OCI-LY1 (cell line): ENCODE measurements at regions not wholly inside any gene's neighbourhood (a gene's known extent, or its start where the extent isn't known, plus 50 kb on each side); places are given as distances from the start of the nearest gene placed in this dataset.
"Not testable (repeated sequence)": the region's sequence is repeated elsewhere in the genome, so short reads cannot be mapped to it uniquely, and the experiment has no call there.

Experiments
- H2AFZ ChIP-seq: fragments of 200-600 bp; sonication (generic), shearing (Covaris generic); 2 replicates; pipeline ENCODE4 v1.6.0; 2014; ENCODE audit warnings: antibody characterized with exemption, mild to moderate bottlenecking, low read length
- H3F3A ChIP-seq: fragments of 200-600 bp; sonication (generic), shearing (Covaris generic); 2 replicates; pipeline ENCODE4 v1.6.0; 2014; ENCODE audit warnings: mild to moderate bottlenecking, antibody characterized with exemption, low read length, moderate library complexity; ENCODE audit not compliant: insufficient read depth
- H3K27ac ChIP-seq: fragments of 200-600 bp; sonication (generic); 2 replicates; pipeline ENCODE4 v1.5.1; 2014; ENCODE audit warnings: low read length, mixed run types, mild to moderate bottlenecking, low read depth; ENCODE audit not compliant: poor library complexity, severe bottlenecking
- H3K27me3 ChIP-seq: fragments of 200-600 bp; sonication (generic); 2 replicates; pipeline ENCODE4 v1.6.0; 2014; ENCODE audit warnings: antibody characterized with exemption, mild to moderate bottlenecking, low read length, moderate library complexity; ENCODE audit not compliant: insufficient read depth
- H3K36me3 ChIP-seq: fragments of 200-600 bp; sonication (generic); 2 replicates; pipeline ENCODE4 v1.6.1; 2014; ENCODE audit warnings: mild to moderate bottlenecking, antibody characterized with exemption, low read length, moderate library complexity, mixed read lengths; ENCODE audit not compliant: insufficient read depth
- H3K4me1 ChIP-seq: fragments of 200-600 bp; sonication (generic); 2 replicates; pipeline ENCODE4 v1.5.1; 2014; ENCODE audit warnings: mild to moderate bottlenecking, low read length, moderate library complexity; ENCODE audit not compliant: insufficient read depth, severe bottlenecking
- H3K4me2 ChIP-seq: fragments of 200-600 bp; sonication (generic), shearing (Covaris generic); 2 replicates; pipeline ENCODE4 v1.6.1; 2014; ENCODE audit warnings: low read length
- H3K4me3 ChIP-seq: fragments of 200-600 bp; sonication (generic); 2 replicates; pipeline ENCODE4 v1.5.1; 2014; ENCODE audit warnings: low read length, low read depth, mild to moderate bottlenecking, mixed read lengths; ENCODE audit not compliant: poor library complexity, severe bottlenecking
- H3K79me2 ChIP-seq: fragments of 200-600 bp; shearing (Covaris generic); 2 replicates; pipeline ENCODE4 v1.6.1; 2016; ENCODE audit warnings: mixed run types, low read length, mixed read lengths; ENCODE audit not compliant: insufficient read depth
- H3K9ac ChIP-seq: fragments of 200-600 bp; sonication (generic), shearing (Covaris generic); 2 replicates; pipeline ENCODE4 v1.6.1; 2014; ENCODE audit warnings: mild to moderate bottlenecking, low read length, mixed read lengths
- H3K9me2 ChIP-seq: fragments of 200-600 bp; sonication (generic), shearing (Covaris generic); 2 replicates; pipeline ENCODE4 v1.6.1; 2014; ENCODE audit warnings: low read depth, mild to moderate bottlenecking, low read length, mixed read lengths
- H3K9me3 ChIP-seq: fragments of 200-600 bp; shearing (Covaris generic); 2 replicates; pipeline ENCODE4 v1.6.1; 2014; ENCODE audit warnings: low read length, mixed read lengths
- H4K20me1 ChIP-seq: fragments of 200-600 bp; sonication (generic), shearing (Covaris generic); 2 replicates; pipeline ENCODE4 v1.6.0; 2016; ENCODE audit warnings: mild to moderate bottlenecking, low read length; ENCODE audit not compliant: insufficient read depth
- CTCF ChIP-seq: fragments of 200-600 bp; sonication (generic), shearing (Covaris generic); IDR thresholded peaks from 2 replicates; pipeline ENCODE4 v1.5.1; 2017; ENCODE audit warnings: mild to moderate bottlenecking, antibody characterized with exemption, low read length, moderate library complexity, mixed read lengths
- EZH2 ChIP-seq: fragments of 200-600 bp; sonication (generic), shearing (Covaris generic); IDR thresholded peaks from 2 replicates; pipeline ENCODE4 v1.8.0; 2017; ENCODE audit warnings: borderline replicate concordance, mixed run types, mild to moderate bottlenecking, antibody characterized with exemption, low read length, moderate library complexity, mixed read lengths

- Histone ChIP-seq H3K27ac (no peak overlapping the region), H3K4me1 (no peaks in the 10 kb centered on the region), H4K20me1 (no peaks in the 10 kb centered on the region), H3K9me3 (no peaks in the 10 kb centered on the region), H2AFZ (no peak overlapping the region), H3K9me2 (no peaks in the 10 kb centered on the region), H3K4me2 (no peak overlapping the region), H3K27me3 (no peaks in the 10 kb centered on the region), H3F3A (no peaks in the 10 kb centered on the region), H3K36me3 (no peaks in the 10 kb centered on the region), H3K4me3 (no peak overlapping the region), H3K79me2 (no peaks in the 10 kb centered on the region), H3K9ac (no peak overlapping the region)
- TF ChIP-seq CTCF (no peak), EZH2 (no peak)
These were observed 95.7 kb upstream of the PALMD start for GRCh38 chr1:99550198-99550597.

GRCh38 chr1:99551812-99552614 is 93.9 kb upstream of the PALMD start:
- no peak for TF ChIP-seq EZH2
- TF ChIP-seq CTCF = no peak
- H3K27me3 ChIP-seq = no peaks in the 10 kb centered on the region
- no peaks in the 10 kb centered on the region for H3K36me3 ChIP-seq
- H3K79me2 ChIP-seq = no peaks in the 10 kb centered on the region
- no peaks in the 10 kb centered on the region for H3K9me3 ChIP-seq
- H3F3A ChIP-seq = no peaks in the 10 kb centered on the region
- no peak overlapping the region for H3K4me3 ChIP-seq
- no peak overlapping the region for H3K9ac ChIP-seq
- no peaks in the 10 kb centered on the region for H3K4me1 ChIP-seq
- H3K4me2 ChIP-seq = no peak overlapping the region
- H3K27ac ChIP-seq = no peak overlapping the region
- no peak overlapping the region for H2AFZ ChIP-seq
- H4K20me1 ChIP-seq = no peaks in the 10 kb centered on the region
- no peaks in the 10 kb centered on the region for H3K9me2 ChIP-seq

- no peaks in the 10 kb centered on the region for H3K79me2 ChIP-seq
- no peaks in the 10 kb centered on the region for H3K27me3 ChIP-seq
- H3K9ac ChIP-seq = no peak overlapping the region
- no peak overlapping the region for H3K4me2 ChIP-seq
- no peaks in the 10 kb centered on the region for H3K9me2 ChIP-seq
- no peak overlapping the region for H3K4me3 ChIP-seq
- H3K27ac ChIP-seq = no peak overlapping the region
- H3K9me3 ChIP-seq = no peaks in the 10 kb centered on the region
- H3K4me1 ChIP-seq = no peaks in the 10 kb centered on the region
- no peaks in the 10 kb centered on the region for H4K20me1 ChIP-seq
- H3K36me3 ChIP-seq = no peaks in the 10 kb centered on the region
- no peak for TF ChIP-seq EZH2
- no peak for TF ChIP-seq CTCF
- no peaks in the 10 kb centered on the region for H3F3A ChIP-seq
- no peak overlapping the region for H2AFZ ChIP-seq
These were observed 92.6 kb upstream of the PALMD start for GRCh38 chr1:99553301-99553700.

GRCh38 chr1:99553819-99554218 is 92.1 kb upstream of the PALMD start:
- H3K9me3 ChIP-seq, H3K9ac ChIP-seq, H3K36me3 ChIP-seq, H3K9me2 ChIP-seq, H3F3A ChIP-seq, H3K4me2 ChIP-seq, H3K4me1 ChIP-seq, H3K27ac ChIP-seq, H3K27me3 ChIP-seq, H3K4me3 ChIP-seq, H3K79me2 ChIP-seq, H4K20me1 ChIP-seq, H2AFZ ChIP-seq: not testable (repeated sequence)
